Suppressor macrophage (primary cell): ENCODE measurements at regions not wholly inside any gene's neighbourhood (a gene's known extent, or its start where the extent isn't known, plus 50 kb on each side); places are given as distances from the start of the nearest gene placed in this dataset.

Experiments used
- DNase-seq, 4 experiments: peaks; one replicate each; pipeline ENCODE4 v3.0.0-alpha.2; 2020 to 2022

DNA sequence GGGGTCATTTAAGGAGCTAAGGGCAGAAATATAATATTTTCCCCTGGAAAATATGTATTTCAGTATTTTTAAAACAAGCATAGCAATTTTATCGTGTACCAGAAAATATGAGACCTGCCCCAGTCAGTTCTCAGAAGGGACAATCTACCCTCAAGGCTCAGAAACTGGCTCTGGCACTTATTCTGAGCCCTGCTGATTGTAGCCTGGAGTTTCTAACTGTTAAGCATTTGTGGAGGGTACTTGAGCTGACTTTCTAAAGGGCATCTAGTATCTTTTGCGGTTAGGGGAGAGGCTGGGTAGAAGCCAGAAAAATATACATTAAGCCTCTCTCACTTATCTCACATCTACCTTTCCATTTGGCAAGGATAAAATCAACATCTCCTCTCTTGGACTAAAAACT, 71.3 kb upstream of the FSHB start:
- DNase-seq: no peak

- no peak for DNase-seq
These were observed 65.2 kb upstream of the FSHB start for GRCh38 chr11:30165652-30166051.

GRCh38 chr11:30171661-30172060, 59.2 kb upstream of the FSHB start:
- DNase-seq: no peak

DNA sequence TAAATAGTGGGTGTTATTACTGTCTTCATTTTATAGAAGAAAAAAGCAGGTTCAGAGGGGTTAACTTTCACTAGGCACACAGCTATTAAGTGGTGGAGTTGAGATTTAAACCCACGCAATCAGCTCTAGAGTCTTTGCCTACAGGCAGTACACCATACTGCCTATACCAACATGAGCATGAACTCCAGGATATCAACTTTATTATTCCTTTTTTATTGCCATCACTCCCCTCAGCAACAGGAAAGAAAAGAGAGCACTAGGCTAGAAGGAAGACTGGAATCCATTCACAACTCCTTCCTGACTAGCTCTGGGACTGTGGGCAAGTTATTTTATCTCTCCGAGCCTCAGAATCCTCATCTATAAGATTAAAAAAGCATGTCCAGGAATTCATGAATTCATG, 58.7 kb upstream of the FSHB start:
- no peak for DNase-seq

DNA sequence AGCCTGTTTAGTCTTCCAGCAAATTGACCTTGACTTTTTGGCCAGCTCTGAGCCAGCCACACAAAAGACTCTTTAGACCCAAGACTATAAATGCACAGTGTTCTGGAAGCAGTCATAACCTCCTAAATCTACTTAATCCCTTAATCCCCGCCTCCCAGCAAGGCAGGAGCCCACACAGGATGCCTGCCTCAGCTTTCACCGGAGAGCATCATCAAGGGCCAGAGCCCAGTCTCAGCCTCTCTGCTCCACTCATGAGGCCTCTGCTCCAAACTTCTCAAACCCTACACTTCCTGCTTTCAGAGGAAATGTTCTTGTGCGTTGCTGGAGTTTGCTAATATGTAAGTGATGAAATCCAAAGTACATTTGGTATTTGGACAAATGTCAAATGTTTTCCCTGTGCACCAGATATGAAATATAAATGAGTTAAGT, 57.9 kb upstream of the FSHB start:
- DNase-seq: no peak

DNA sequence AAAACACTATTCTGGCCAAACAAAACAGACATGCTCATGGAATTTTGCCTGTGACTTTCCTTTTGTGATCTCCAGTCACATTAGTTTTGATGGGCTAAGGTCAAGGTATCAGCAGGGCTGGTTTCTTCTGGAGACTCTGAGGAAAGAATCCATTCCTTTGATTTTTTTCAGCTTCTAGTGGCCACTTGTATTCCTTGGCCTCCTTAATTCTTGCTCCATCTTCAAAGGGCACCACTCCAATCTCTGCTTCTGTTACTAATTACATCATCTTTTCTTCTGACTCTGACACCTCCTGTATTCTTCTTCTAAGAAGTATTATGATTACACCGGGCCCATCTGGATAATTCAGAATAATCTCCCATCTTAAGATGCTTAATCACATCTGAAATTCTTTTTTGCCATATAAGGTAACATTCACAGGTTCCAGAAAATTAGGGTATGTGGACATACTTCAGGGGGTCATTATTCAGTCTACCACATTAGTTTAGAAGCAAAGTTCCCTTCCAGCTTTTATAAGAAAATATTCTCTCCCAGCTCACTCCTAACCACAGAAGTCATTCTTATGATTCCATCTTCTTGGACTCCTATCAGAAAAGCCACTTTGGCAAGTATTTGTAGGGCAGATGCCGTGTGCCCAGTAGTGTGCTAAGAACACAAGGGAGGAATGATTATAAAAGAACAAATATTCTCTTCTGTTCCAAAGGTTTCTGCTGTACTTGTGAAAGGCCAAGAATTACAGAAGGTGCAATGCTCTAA, 56.4 kb upstream of the FSHB start:
- no peak for DNase-seq
